ENCODE measurements at regions not wholly inside any gene's neighbourhood (a gene's known extent, or its start where the extent isn't known, plus 50 kb on each side); places are given as distances from the start of the nearest gene placed in this dataset.

DNA sequence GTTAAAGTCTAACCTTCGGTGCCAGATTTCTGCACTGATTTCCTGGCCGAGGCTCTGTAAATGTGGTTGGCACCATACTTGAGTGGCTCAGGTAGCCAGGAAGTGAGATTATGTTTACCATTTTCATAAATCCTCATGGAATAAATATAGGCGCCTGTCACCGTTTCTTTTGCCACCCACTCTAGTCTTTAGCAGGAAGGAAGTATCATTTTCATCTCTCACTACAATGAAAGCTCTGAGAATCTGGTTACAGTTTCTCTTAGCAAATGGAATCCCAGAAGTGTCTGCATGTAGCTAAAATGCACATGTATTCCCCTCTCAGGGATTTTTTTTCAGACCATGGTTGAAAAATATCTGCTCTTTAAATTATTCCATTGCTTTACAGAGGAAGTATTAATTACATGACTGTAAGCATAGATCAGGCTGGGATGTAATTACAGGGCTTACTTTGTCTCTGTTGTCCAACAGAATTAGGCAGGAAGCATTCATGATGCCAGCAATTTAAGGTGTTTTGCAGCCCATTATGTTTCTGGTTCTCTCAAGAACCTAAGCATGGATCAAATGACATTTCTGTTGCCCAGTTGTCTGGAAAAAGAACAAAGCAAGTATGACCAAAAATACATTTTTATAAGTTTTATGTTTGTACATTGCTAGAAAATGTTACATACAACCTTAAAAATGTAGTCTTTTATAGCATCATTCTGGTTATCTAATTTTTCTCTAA lies 221.7 kb upstream of the SPRY2 start:
- no peak for TF ChIP-seq EZH2 (IDR thresholded peaks at IDR 0.05)
- TF ChIP-seq POLR2AphosphoS5 (IDR thresholded peaks at IDR 0.05; ENCODE audit: borderline replicate concordance, low read depth, low read length): no peak

Data from SK-N-MC (cell line).